ENCODE measurements at regions not wholly inside any gene's neighbourhood (a gene's known extent, or its start where the extent isn't known, plus 50 kb on each side); places are given as distances from the start of the nearest gene placed in this dataset.
"Not testable (repeated sequence)": the region's sequence is repeated elsewhere in the genome, so short reads cannot be mapped to it uniquely, and the experiment has no call there.

GRCh38 chr7:10579561-10579960 is 394.1 kb upstream of the PHF14 start:
- DNase-seq (ENCODE audit: low spot score) = no peak

- no peak for DNase-seq (ENCODE audit: low spot score)
Observed at GRCh38 chr7:10584886-10585285, 388.8 kb upstream of the PHF14 start.

DNA sequence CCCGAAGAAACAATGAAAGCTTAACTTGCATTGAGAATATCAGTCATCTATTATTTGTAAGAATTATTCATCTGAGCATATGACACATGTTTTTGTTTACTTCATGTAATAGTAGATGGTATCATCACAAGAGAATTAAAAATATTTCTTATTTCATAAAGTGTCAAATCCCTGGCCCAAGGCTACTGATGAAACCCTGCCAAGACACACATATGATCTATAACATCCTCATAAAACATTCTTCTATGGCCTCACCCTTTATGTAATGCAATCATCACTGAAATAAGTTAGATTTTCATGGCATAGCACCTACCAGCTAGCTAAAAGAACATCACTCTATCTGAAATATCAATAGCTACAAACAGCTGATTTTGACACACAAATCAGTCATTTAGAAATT is 385.6 kb upstream of the PHF14 start:
- DNase-seq (ENCODE audit: low spot score) = no peak

DNA sequence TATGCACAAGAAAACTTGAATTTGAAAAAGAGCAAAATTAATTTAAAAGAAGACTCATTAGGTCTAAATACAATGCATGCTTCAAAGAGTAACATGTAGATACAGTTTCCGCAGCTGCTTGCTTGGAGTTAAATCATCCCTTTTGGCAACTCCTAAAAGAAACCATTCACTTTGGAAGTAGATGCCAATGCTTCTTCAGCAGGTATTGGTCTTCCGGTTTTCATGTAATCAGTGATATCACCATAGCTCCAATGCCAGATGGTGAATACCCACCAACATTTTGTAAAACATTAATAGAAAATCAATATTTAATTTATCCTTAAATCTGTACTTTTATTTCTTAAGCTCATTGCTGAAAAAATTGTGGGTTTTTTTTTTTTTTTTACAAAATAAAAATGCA is 381.1 kb upstream of the PHF14 start:
- DNase-seq (ENCODE audit: low spot score) = no peak

- DNase-seq (ENCODE audit: low spot score) = no peak
Observed at GRCh38 chr7:10593080-10593479, 380.6 kb upstream of the PHF14 start.

GRCh38 chr7:10596827-10597226 is 376.8 kb upstream of the PHF14 start:
- no peak for DNase-seq (ENCODE audit: low spot score)

DNA sequence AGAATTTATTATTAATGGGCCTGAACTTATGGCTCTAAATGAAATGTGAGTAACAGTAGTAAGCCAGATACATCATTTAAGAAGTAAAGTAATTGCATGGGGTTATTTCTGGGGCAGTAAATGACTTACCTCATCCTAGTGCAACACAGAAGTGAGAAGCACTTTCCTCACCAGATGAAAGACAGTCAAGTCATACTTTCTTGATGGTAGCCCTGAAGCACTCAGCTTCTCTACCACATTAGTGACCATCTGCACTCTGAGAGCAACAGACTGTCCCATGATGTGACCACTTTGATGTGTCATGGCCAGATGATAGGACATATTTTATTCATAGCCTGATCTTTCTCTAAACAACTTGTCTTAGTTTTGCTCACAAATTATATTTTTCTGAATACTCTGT is 369.5 kb upstream of the PHF14 start:
- DNase-seq (ENCODE audit: low spot score) = no peak

GRCh38 chr7:10612950-10613349 is 360.7 kb upstream of the PHF14 start:
- no peak for DNase-seq (ENCODE audit: low spot score)

- DNase-seq (ENCODE audit: low spot score) = no peak
Observed at GRCh38 chr7:10618953-10619352, 354.7 kb upstream of the PHF14 start.

DNA sequence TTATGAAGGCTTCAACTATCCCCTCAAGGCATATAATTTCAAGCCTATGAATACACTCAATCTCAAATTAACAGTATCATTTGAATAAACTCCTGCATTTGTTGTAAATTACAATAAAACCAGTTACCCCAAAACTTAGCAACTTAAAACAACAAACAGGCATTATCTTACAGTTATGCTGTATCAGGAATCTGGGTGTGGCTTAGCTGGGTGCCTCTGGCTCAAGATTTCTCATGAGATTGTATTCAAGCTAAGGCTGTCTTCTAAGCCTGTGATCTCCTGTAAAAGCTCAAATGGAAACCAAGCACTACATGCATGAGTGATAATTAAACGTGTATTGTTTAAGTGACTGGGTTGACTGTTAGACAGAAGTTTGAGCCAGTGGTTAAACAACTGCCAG is 341.0 kb upstream of the PHF14 start:
- no peak for DNase-seq (ENCODE audit: low spot score)

DNA sequence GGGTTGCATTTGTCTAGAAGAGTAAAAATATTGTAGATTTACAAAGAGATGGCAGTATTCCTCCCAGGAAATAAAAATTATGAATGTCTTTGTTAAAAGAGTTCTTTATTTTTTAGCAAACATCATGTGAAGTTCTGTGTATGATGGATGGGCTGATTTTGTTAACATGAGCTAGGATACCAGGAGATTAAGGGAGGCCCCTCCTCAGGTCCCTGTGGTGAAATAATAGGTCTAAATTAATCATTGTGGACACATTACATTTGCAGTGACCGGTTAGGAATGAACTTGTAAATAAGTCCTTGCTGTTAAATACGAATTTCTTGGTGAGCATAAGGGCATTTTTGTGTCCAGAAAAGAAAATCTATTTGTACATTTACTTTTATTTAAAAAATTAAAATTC is 339.4 kb upstream of the PHF14 start:
- DNase-seq (ENCODE audit: low spot score) = no peak

DNA sequence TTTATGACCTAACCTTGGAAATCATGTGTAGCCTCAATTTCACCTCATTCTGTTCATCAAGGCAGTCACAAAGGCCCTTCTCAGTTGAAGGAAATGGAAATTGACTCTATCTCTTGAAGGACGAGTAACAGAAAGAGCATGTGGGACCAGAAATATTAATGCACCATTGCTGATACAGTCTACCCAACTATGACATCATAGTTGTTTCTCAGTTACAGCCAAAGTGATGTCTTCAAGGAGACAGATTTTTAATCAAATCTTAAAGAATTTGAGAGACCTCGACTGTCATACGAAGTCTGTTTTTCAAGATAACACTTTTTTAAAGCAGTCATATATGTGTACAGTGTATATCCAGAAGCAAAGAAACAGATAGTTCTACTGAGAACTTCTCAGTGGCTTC is 335.7 kb upstream of the PHF14 start:
- DNase-seq (ENCODE audit: low spot score) = no peak

DNA sequence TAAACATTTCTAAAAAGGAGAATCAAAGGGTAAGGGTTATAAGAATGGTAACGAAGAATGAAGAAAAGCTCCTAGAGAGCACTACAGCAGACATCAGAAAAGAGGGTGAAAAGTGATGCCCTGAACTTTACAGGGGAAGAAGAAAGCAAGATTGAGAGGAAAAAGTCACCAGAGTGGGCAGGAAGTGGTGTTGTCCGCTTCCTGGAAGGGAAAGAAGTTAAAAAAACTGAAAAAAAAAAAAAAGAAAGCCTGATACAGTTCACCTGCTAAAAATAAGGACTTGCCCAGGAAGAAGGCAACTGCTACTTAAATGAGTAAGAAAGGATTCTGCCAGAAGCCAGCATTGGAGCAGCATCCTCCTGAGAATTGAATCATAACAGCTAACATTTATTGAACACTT is 330.1 kb upstream of the PHF14 start:
- DNase-seq (ENCODE audit: low spot score) = no peak

DNA sequence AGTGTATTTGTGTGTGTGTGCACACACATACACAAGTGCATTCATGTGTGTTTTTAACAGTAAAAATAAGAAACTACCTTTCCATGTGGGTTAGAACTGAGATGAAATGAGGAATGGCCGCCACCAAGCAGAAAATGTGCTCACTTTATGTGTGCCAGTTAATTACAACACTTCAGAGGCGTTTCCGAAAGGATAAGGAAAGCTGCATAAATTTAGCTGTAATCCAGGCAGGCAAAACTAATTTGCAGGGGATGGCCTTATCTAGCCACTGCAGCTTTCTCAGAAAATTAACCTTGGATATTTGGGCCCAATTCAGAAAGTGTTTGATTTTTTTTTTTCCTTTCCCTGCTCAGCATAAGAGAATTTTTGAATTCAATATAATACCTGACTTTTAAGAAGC is 328.8 kb upstream of the PHF14 start:
- no peak for DNase-seq (ENCODE audit: low spot score)

DNA sequence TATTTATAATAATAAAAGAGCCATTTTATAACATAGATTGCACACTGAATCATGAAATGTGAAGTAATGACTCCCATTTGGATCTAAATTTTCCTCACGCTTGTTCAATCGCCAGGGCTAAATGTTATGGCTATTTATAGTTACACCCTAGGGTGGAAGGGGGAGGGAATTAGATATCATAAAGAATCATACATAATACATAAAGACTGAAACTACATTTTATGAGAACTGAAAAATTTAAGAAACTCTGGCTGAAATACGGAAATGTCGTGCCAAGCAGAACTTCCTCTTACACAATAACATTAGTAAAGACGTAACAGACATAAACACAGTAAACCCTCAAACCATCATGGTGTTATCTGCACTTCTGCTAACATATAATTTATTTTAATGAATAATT is 327.5 kb upstream of the PHF14 start:
- DNase-seq (ENCODE audit: low spot score) = no peak

GRCh38 chr7:10648289-10648688 is 325.4 kb upstream of the PHF14 start:
- no peak for DNase-seq (ENCODE audit: low spot score)

DNA sequence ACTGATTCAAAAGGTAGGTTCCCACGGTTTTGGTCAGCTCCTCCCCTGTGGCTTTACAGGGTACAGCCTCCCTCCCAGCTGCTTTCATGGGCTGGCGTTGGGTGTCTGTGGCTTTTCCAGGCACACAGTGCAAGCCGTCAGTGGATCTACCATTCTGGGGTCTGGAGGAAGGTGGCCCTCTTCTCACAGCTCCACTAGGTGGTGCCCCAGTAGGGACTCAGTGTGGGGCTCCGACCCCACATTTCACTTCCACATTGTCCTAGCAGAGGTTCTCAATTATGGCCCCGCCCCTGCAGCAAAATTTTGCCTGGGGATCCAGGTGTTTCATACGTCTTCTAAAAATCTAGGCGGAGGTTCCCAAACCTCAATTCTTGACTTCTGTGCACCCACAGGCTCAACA is 324.6 kb upstream of the PHF14 start:
- not testable (repeated sequence) for DNase-seq (ENCODE audit: low spot score)

DNA sequence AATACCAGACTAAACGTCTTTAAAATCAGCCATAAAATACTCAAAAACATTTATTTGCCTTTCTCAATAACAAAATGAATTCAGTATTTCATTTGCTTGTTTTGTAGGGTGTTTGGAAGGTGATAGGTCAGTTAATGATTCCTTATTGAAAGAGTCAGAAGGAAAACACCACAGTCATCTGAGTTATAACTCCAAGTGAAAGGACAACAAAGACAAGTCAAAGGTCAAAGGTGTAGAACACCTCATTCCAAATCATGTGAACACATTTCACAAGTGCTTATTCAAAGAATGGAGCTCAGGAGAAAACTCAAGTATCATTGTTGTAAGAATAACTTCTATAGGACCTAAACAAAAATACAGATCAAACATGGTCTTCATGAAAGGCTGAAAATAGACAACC is 318.6 kb upstream of the PHF14 start:
- DNase-seq (ENCODE audit: low spot score) = no peak

DNA sequence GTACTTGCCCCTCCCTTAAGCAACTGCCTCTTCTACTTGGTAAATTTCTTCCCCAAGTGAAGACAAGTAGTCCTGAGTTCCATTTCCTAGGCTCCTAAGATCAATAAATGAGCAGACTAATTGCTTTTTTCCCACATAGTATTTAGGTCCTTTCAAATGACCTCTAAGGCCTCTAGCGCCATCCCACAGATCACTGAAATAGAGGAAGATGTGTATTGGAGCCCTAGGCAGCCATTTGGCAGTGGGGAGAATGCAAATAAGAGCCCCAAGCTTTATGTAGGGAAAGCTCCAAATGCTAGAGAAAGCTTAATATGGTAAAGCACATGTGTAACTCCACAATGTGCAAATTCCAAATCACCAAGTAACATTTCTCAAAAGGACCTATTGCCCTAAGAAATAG is 316.5 kb upstream of the PHF14 start:
- DNase-seq (ENCODE audit: low spot score) = no peak

DNA sequence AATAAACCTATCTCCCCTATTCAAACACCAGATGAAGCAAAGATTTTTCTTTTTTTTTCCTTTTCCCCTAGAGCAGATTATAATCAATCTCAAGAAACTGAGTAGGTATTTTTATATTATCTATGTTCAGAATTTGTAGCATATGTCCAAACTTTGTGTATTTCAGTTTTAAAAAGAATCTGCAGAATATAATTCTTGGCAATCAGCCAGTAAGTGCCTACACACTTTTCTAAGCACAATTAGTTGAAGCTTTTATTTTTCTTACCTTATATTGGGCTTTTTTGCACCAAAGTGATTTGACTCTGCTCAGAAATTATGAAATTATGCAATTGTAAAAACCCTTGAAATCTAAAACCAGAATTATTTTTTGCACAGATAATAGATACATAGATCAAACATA is 315.8 kb upstream of the PHF14 start:
- DNase-seq (ENCODE audit: low spot score) = no peak

- no peak for DNase-seq (ENCODE audit: low spot score)
Observed at GRCh38 chr7:10662491-10662890, 311.2 kb upstream of the PHF14 start.

- DNase-seq (ENCODE audit: low spot score) = no peak
Observed at GRCh38 chr7:10662982-10663884, 310.4 kb upstream of the PHF14 start.

- DNase-seq (ENCODE audit: low spot score) = no peak
Observed at GRCh38 chr7:10672186-10672585, 301.5 kb upstream of the PHF14 start.

- no peak for DNase-seq (ENCODE audit: low spot score)
Observed at GRCh38 chr7:10677211-10677610, 296.5 kb upstream of the PHF14 start.

Measured in HT-29 (cell line).